ENCODE measurements at regions not wholly inside any gene's neighbourhood (a gene's known extent, or its start where the extent isn't known, plus 50 kb on each side); places are given as distances from the start of the nearest gene placed in this dataset.

DNA sequence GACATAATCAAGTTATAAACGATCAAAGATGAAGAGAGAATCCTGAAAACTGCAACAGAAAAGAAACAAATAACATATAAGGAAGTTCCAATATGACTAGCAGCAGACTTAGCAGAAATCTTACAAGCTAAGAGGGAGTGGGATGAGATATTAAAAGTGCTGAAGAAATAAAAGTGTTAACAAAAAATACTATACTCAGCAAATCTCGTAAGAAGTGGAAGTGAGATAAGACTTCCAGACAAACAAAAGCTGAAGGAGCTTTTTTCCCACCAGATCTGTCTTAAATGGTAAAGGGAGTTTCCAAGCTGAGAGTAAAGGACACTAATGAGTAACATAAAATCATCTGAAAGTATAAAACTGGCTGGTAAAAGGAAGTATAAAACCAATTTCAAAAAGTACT lies 2036.0 kb upstream of the C9orf72 start:
- Histone ChIP-seq H2AFZ (ENCODE audit: low read length) (no peak overlapping the region), H4K20me1 (ENCODE audit: insufficient read depth, low read length) (no peaks in the 10 kb centered on the region), H3K4me2 (ENCODE audit: low read length) (no peak overlapping the region), H3K4me1 (ENCODE audit: insufficient read depth, low read length, severe bottlenecking) (no peaks in the 10 kb centered on the region), H3K9me2 (ENCODE audit: low read depth, low read length) (no peaks in the 10 kb centered on the region), H3K27ac (ENCODE audit: low read depth, low read length, poor library complexity, severe bottlenecking) (no peak overlapping the region), H3K9me3 (ENCODE audit: low read length) (no peaks in the 10 kb centered on the region), H3K36me3 (ENCODE audit: insufficient read depth, low read length) (no peaks in the 10 kb centered on the region), H3K4me3 (ENCODE audit: low read depth, low read length, poor library complexity, severe bottlenecking) (no peak overlapping the region), H3K9ac (ENCODE audit: low read length) (no peak overlapping the region), H3K27me3 (ENCODE audit: insufficient read depth, low read length) (no peaks in the 10 kb centered on the region), H3K79me2 (ENCODE audit: insufficient read depth, low read length) (no peaks in the 10 kb centered on the region), H3F3A (ENCODE audit: insufficient read depth, low read length) (no peaks in the 10 kb centered on the region)
- no peak for TF ChIP-seq EZH2 (IDR thresholded peaks at IDR 0.05; ENCODE audit: borderline replicate concordance, low read length)
- TF ChIP-seq, protein P1, sequence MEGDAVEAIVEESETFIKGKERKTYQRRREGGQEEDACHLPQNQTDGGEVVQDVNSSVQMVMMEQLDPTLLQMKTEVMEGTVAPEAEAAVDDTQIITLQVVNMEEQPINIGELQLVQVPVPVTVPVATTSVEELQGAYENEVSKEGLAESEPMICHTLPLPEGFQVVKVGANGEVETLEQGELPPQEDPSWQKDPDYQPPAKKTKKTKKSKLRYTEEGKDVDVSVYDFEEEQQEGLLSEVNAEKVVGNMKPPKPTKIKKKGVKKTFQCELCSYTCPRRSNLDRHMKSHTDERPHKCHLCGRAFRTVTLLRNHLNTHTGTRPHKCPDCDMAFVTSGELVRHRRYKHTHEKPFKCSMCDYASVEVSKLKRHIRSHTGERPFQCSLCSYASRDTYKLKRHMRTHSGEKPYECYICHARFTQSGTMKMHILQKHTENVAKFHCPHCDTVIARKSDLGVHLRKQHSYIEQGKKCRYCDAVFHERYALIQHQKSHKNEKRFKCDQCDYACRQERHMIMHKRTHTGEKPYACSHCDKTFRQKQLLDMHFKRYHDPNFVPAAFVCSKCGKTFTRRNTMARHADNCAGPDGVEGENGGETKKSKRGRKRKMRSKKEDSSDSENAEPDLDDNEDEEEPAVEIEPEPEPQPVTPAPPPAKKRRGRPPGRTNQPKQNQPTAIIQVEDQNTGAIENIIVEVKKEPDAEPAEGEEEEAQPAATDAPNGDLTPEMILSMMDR (IDR thresholded peaks at IDR 0.05; ENCODE audit: low read length): no peak

- H3K4me1 ChIP-seq (ENCODE audit: insufficient read depth, low read length, severe bottlenecking): peaks cover 12% of the 10 kb centered on the region
- H2AFZ ChIP-seq (ENCODE audit: low read length): no peak overlapping the region
- H3K4me2 ChIP-seq (ENCODE audit: low read length): no peak overlapping the region
- H3K27me3 ChIP-seq (ENCODE audit: insufficient read depth, low read length): no peaks in the 10 kb centered on the region
- H3K79me2 ChIP-seq (ENCODE audit: insufficient read depth, low read length): no peaks in the 10 kb centered on the region
- H3K9me3 ChIP-seq (ENCODE audit: low read length): no peaks in the 10 kb centered on the region
- no peaks in the 10 kb centered on the region for H3K9me2 ChIP-seq (ENCODE audit: low read depth, low read length)
- no peak overlapping the region for H3K9ac ChIP-seq (ENCODE audit: low read length)
- no peak for TF ChIP-seq EZH2 (IDR thresholded peaks at IDR 0.05; ENCODE audit: borderline replicate concordance, low read length)
- TF ChIP-seq, protein P1 (IDR thresholded peaks at IDR 0.05; ENCODE audit: low read length): no peak
- no peak overlapping the region for H3K27ac ChIP-seq (ENCODE audit: low read depth, low read length, poor library complexity, severe bottlenecking)
- H4K20me1 ChIP-seq (ENCODE audit: insufficient read depth, low read length): no peaks in the 10 kb centered on the region
- no peaks in the 10 kb centered on the region for H3F3A ChIP-seq (ENCODE audit: insufficient read depth, low read length)
- H3K4me3 ChIP-seq (ENCODE audit: low read depth, low read length, poor library complexity, severe bottlenecking): no peak overlapping the region
- H3K36me3 ChIP-seq (ENCODE audit: insufficient read depth, low read length): no peaks in the 10 kb centered on the region
Observed at GRCh38 chr9:29613773-29614172, 2040.5 kb upstream of the C9orf72 start.

GRCh38 chr9:29616844-29617243 lies 2043.6 kb upstream of the C9orf72 start:
- Histone ChIP-seq H3K9me3 (ENCODE audit: low read length) (no peaks in the 10 kb centered on the region), H3K27me3 (ENCODE audit: insufficient read depth, low read length) (no peaks in the 10 kb centered on the region), H2AFZ (ENCODE audit: low read length) (0 out of 2 replicates have a peak overlapping the region, but pooled peaks have one; percentile 85), H3K4me1 (ENCODE audit: insufficient read depth, low read length, severe bottlenecking) (peaks cover 18% of the 10 kb centered on the region), H3K9me2 (ENCODE audit: low read depth, low read length) (no peaks in the 10 kb centered on the region), H3K27ac (ENCODE audit: low read depth, low read length, poor library complexity, severe bottlenecking) (no peak overlapping the region), H3K79me2 (ENCODE audit: insufficient read depth, low read length) (no peaks in the 10 kb centered on the region), H4K20me1 (ENCODE audit: insufficient read depth, low read length) (no peaks in the 10 kb centered on the region), H3K36me3 (ENCODE audit: insufficient read depth, low read length) (no peaks in the 10 kb centered on the region), H3F3A (ENCODE audit: insufficient read depth, low read length) (no peaks in the 10 kb centered on the region), H3K9ac (ENCODE audit: low read length) (no peak overlapping the region), H3K4me2 (ENCODE audit: low read length) (no peak overlapping the region), H3K4me3 (ENCODE audit: low read depth, low read length, poor library complexity, severe bottlenecking) (no peak overlapping the region)
- TF ChIP-seq, protein P1 (IDR thresholded peaks at IDR 0.05; ENCODE audit: low read length): no peak
